ENCODE measurements at regions not wholly inside any gene's neighbourhood (a gene's known extent, or its start where the extent isn't known, plus 50 kb on each side); places are given as distances from the start of the nearest gene placed in this dataset.

- no peak for DNase-seq
These were observed 519.8 kb downstream of the BRD1 start for GRCh38 chr22:49307870-49308269.

GRCh38 chr22:49307481-49307830 lies 520.2 kb downstream of the BRD1 start:
- no peak for DNase-seq

- DNase-seq, result no peak
These were observed 520.8 kb downstream of the BRD1 start for GRCh38 chr22:49306632-49307480.

- DNase-seq, result no peak
These were observed 521.6 kb downstream of the BRD1 start for GRCh38 chr22:49305966-49306631.

DNA sequence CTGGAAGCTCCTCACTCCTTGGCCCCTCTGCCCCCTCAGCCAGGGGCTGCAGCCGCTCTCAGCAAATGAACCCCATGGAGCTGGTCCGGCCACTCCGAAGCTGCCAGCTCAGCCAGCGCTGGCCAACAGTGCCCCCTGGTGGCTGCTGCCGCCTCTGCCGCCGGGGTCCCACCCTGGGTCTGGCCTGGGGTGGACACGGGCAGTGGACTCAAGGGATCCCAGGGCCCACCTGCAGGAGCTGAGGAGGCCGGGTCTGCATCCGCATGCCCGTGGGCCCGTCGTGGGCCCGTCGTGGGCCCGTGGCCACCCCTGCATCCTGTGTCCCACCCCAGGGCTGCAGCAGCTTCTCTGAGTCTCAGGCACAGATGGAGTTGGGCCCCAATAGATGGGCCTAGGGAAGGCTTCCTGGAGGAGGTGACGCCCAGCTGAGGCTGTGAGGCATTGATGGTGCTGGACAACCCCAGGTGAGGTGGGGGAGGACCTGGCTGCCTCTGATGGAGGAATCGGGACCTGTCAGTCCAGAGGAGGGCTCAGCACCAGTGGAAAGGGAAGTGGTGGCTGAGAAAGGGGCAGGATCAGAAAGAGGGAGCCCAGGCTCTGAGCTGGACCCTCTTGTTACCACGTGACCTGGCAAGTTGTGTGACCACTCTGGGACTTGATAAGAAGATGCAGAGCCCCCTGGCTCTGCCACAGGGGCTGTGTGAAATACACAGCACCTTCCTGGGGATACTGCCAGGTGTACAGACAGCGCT lies 522.3 kb downstream of the BRD1 start:
- peak; percentile 8 to 57 for DNase-seq

- no peak for DNase-seq
These were observed 523.8 kb downstream of the BRD1 start for GRCh38 chr22:49303781-49304461.

GRCh38 chr22:49303061-49303735 lies 524.5 kb downstream of the BRD1 start:
- no peak for DNase-seq

GRCh38 chr22:49302530-49302929 lies 525.1 kb downstream of the BRD1 start:
- no peak for DNase-seq

DNA sequence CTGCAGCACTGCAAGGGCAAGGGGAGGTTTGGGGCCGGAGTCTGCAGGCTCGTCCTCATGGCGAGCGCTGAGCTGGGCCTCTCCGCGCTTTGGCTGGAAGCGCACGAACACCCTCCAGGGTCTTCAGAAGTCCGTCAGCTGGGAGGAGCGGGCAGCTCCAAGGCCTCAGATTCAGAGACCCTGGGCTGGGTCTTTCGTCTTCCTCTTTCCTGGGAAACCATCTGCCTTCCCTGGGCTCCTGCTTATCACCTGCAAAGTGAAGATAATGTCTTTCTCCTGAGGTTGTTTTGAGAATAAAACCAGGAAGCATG lies 525.6 kb downstream of the BRD1 start:
- no peak for DNase-seq

GRCh38 chr22:49301398-49302149 lies 526.1 kb downstream of the BRD1 start:
- no peak for DNase-seq

GRCh38 chr22:49300951-49301397 lies 526.7 kb downstream of the BRD1 start:
- DNase-seq, result no peak

GRCh38 chr22:49300241-49300640 lies 527.4 kb downstream of the BRD1 start:
- DNase-seq, result no peak

GRCh38 chr22:49299821-49300231 lies 527.8 kb downstream of the BRD1 start:
- no peak for DNase-seq

DNA sequence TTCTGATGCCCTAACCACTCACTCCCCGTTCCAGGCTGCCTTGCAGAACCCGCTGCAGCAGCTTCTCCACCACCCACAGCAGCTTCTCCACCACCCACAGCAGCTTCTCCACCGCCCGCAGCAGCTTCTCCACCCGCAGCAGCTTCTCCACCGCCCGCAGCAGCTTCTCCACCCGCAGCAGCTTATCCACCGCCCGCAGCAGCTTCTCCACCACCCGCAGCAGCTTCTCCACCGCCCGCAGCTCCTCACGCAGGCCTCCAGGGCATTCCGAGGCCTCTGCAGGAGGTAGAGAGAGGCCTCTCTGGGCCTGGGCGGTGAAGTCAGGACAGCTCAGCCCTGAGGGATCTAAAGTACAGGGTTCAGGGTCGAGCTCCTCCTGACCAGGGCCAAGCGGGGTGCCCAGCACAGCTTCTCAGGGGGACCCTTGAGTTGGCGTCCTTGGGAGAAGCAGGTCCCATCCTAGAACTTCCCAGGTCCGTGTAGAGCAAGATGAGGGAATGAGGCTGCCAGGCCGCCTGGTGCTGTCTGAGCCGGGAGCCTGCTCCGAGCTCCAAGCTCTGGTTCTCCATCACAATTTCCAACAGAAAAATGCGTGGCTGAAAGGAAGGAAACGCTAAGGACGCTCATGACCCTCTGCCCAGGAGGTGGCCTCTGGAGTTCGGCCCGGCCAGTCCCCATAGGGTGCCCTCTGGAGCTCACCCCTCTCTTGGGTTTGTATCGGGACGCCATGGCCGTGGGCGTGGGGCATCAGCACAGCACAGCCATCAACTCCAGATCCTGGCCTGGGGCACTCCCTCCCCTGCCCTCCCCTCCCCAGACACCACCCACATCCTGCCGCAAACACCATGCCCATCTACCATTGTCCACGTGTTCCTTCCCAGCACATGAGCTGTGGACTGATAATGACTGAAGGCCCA lies 528.6 kb downstream of the BRD1 start:
- DNase-seq, result no peak

- DNase-seq, result no peak
These were observed 529.6 kb downstream of the BRD1 start for GRCh38 chr22:49297871-49298721.

DNA sequence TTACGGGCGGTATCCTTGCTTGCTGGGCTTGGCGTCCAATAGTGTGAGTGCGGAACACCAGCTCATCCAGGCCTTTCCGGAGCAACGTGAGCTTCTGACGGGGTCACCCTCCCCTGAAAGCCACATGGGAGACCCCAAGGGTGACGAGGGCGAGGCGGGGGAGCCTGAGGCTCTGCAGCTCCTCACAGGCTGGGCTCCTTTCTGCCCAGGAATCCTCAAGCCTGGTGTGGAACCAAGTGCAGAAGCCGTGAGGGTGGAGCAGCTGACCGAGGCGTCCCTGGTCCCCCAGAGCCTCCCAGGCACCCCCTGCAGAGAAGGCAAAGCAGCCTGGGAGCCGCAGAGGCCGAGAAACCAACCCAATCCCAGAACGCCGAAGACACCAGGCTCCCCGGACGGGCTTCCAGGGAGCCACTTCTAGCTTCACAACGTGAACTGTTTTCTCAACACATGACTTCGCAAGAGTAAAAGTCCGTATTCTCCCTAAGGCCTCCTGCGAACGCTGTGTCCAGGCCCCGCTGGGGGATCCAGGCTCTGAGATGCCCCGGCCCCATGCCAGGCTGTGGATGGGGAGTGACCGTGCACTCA lies 530.3 kb downstream of the BRD1 start:
- DNase-seq, result no peak

DNA sequence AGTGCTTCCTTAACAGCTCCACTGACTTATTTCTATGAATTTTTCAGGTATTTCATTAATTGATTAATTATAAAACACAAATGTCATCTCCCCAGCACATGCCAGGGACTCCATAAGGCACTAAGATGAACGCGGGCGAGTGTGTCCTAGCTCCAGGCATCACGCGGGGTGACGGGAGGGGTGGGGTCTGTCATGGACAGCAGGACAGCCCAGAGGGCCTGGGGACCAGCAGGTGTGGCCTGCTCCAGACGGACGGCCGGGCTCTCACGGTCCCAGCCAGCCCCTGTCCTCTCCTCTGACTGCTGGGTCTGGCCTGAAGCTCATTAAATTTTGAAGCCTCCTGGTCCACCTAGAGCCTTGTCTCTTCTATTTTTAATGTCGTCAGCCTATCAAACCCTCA lies 531.1 kb downstream of the BRD1 start:
- no peak for DNase-seq

GRCh38 chr22:49295851-49296560 lies 531.7 kb downstream of the BRD1 start:
- no peak for DNase-seq

DNA sequence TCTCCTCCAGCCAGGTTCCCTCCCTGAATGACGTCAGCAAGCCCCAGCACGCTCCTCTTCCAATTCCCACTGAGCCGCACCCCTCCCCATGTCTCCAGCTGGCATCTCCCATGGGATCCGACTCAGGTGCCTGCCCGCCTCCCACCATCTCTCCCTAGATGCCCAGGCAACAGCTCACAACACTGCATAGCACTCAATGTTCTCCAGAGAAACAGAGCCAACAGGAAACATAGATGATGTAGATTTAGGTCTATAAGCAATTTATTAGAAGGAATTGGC lies 532.3 kb downstream of the BRD1 start:
- DNase-seq, result no peak

All from inflammatory macrophage treated with lipopolysaccharide for 1 hour (primary cell).